Stimulated activated CD8-positive, alpha-beta memory T cell treated with anti-CD3 and anti-CD28 coated beads, Interleukin-4, amount 100 ng/mL, for 24 hours (primary cell): ENCODE measurements at regions not wholly inside any gene's neighbourhood (a gene's known extent, or its start where the extent isn't known, plus 50 kb on each side); places are given as distances from the start of the nearest gene placed in this dataset.
"Not testable (repeated sequence)": the region's sequence is repeated elsewhere in the genome, so short reads cannot be mapped to it uniquely, and the experiment has no call there.

Source experiments
- DNase-seq: peaks from one replicate; pipeline ENCODE4 v3.0.0-alpha.2; 2020; ENCODE audit warnings: low read depth

DNA sequence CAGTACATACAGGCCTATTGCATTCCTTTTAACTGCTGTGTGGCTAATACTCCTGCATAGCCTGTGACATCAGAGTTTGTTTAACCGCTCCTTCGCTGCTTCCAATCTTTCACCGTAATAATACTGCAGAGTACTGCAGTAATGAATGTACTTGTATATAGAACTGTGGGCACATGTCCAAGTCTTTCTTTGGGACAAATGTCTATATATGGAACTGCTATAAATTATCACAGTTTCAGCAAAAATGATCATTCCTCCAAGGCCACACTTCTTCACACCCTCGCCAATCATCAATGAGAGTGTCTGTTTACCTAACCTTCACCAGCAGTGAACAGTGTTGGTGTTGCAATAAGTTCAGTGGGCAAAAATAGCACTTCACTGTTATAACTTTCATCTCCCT lies 230.4 kb downstream of the SP3 start:
- no peak for DNase-seq

DNA sequence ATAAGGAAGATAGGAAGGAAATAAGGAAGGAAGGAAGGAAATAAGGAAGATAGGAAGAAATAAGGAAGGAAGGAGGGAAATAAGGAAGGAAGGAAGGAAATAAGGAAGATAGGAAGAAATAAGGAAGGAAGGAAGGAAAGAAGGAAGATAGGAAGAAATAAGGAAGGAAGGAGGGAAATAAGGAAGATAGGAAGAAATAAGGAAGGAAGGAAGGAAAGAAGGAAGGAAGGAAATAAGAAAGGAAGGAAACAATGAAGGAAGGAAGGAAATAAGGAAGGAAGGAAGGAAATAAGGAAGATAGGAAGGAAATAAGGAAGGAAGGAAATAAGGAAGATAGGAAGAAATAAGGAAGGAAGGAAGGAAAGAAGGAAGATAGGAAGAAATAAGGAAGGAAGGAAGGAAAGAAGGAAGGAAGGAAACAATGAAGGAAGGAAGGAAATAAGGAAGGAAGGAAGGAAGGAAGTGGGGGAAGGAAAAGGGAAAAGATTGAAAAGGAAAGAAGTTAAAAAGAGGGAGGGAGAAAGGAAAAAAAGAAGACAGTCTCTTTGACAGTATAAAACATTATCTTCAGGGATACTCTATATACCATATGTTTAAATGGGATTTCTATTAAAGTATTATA lies 227.1 kb downstream of the SP3 start:
- DNase-seq = not testable (repeated sequence)

DNA sequence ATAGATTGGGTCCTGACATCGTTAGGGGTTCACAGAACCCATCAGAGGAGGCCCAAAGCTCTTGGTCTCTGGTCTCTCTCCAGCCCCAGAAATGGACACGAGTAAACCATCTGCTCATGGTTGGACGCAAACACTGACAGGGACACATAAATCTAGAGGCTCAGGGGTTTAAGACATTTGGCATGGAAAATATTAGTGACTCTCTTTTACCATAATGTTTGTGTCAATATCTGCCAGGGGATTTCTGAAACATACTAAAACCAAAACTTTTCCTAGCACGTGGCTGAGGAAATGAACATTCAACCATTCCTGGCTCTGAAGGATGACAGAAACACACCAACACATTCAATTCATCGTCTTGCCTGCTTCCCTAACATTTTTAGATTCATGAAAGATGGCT lies 226.2 kb downstream of the SP3 start:
- DNase-seq = no peak

DNA sequence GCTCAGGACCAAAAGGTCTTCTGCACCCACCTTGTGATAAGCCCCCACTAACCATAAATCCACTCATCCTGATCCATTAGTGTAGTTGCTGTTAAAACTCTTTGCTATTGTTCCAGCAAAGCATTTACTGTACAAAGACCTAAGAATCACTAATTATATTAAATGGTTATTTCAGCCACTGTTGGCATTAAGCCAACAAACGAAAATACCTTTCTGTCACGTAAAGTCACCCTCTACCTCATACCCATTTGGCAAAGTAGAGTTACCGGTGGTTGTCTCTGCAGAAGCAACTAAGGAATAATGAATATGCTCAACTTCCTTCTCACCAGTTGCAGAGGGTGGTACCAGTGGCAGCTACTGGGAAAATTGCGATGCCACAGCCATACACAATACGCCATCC lies 224.5 kb downstream of the SP3 start:
- DNase-seq = no peak

DNA sequence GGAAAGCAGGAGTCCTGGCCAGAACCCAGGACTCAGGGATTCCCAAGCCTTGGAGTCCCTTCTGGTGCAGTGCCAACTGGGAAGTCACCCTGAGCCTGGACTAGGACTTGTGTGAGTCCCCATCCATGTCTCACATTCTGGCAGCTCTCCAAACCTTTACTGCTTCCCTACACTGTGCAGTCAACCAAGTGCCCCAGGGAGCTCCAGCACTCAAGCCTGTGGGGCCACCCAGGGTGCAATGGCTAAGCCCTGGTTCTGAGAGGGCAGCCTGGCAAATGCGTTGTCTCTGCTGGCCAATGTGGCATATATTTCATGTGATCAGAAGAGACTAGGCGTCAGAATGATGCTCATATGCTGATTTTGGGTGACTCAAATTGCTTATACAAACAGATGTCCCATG lies 223.4 kb downstream of the SP3 start:
- DNase-seq = no peak

DNA sequence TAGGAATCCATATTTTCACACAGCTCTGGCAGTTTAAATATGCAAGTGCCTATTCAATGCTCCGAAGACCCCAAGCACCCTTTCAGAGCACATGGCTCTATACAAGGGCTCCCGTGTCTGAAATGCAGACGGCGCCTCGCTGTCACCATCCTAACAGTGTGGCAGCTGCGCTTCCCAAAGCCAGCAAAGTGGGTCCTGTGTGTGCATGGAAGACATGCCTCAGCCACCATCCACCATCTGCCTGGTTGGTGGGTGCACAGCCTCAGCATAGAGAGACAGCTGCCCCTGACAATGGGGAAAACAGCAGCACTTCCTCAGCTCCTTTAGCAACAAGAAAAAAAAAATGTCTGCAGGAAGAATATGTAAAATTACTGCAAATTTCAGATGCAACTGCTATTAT lies 218.1 kb downstream of the SP3 start:
- DNase-seq = no peak

DNA sequence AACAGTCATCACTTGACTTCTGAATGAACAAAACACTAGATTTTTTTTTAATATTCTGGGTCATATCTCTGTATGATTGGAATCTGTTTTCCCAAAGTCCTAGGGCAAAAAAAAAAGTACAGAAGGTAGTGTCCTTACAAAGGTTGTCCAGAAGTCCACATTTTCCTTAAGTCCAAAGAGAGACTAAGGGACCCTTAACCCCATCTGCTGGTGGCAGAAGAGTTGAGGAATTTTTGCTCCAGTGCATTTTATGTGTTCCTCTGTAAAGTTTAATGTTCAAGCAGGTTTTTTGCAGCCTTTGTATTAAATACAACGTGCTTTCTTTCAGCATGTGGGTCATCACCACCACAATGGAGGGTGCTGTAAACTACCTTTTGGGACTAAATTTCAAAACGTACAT lies 215.9 kb downstream of the SP3 start:
- no peak for DNase-seq

DNA sequence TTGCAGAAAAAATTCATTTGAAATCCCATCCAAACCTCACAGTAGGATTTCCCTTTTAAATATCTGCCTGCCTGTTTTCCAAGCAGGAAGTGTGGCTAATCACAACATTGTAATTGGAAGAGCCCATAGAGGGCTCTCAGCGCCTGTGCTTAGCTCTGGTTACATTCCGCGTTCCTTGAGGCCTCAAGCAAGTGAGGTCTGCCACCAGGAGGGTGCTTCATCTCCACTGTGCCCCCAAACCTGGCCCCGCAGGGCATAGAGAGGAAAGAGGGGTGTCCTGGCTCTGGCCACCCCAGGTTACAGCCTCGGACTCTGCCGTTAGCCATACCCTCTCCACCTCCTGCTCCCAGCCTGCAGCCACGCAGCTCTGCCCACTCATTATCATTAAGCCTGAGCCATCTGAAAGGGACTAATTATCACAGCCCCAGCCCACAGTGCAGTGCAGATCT lies 214.8 kb downstream of the SP3 start:
- no peak for DNase-seq

DNA sequence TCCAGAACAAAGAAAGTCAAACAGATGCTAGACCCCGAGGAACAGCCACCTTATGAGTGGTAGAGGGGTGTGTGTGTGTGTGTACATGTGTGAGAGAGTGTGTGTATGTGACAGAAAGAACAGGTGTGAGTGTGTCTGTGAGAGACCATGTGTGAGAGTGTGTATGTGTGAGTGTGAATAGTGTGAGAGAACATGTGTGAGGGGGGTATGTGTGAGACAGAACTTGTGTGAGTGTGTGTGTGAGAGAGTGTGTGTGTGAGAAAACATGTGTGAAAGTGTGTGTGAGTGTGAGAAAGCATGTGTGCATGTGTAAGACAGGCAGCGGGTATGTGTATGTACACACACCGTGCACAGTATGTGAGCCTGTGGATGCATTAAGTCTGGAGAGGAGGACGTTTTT lies 214.3 kb downstream of the SP3 start:
- DNase-seq = no peak

DNA sequence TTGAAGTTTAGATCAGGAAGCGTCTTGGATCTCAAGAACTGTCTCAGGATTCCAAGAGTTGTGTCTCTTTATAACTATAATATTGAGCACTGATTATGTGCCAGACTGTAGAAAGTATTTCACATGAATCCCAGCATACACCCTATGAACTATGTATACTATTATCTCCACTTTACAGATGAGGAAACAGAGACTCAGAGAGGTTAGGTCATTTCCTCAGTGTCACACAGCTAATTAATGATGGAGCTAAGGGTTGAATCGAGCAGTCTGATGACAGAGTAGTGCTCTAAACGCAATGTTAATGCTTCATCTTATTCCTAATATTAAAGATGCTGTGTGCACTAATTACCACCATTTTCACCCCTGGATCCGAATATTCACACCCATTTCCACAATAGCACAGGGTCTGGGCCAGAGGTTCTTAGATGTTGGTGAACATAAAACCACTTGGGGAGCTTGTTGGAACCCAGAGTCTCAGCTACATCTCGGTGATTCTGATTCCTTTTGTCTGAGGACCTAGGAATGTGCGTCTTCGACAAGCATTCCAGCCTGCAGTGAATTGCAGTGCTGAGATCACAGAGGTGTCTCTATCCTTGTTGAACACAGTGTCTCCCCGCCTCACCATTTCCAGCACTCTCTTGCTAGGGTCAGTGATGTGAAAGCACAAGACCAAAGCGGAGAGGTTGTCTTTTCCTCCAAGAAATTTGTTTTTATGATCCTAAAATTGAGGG lies 213.8 kb downstream of the SP3 start:
- no peak for DNase-seq

DNA sequence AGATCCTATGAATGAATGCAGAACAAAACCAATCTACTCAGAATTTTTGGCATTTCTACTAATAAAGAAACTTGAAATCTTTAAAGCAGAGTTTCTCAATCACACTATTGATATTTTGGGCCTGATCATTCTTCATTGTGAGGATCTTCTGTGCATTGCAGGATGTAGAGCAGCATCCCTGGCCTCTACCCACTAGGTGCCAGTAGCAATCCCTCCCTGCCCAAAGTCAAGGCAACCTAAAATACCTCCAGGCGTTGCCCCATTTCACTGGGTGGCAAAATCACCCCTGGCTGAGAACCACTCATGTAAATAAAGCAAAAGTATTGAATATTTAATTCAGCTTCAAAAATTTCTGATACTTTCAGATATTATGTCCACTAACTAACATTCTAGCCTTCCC lies 213.0 kb downstream of the SP3 start:
- no peak for DNase-seq

DNA sequence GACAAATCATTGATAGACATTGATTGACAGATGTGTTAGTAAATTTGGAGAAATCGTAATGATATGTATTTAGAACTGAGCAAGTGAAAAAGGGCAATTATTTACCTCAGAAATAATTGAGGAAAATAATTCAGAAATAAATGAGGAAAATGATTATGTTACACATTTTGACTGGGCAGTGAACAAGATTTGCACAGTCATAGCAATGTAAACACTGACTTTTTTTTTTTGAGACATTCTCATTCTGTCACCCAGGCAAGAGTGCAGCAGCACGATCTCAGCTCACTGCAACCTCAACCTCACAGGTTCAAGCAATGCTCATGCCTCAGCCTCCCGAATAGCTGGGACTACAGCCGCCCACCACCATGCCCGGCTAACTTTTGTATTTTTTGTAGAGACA lies 211.7 kb downstream of the SP3 start:
- DNase-seq = no peak

DNA sequence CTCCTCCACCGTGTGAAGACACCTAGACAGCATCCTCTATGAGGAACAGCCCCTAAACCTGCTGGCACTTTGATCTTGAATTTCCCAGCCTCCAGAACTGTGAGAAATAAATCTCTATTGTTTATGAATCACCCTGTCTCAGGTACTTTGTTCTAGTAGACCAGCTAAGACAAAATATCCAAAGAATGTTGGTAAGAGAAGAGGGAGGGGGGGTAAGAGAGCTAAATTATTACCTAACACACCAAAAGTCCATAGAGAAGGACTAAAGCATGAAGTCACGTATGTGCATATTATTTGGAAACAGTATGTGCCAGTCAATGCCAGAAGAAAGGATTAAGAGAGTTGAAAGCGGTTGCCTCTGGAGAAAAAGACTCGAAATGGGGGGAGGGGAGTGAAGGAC lies 211.0 kb downstream of the SP3 start:
- no peak for DNase-seq

DNA sequence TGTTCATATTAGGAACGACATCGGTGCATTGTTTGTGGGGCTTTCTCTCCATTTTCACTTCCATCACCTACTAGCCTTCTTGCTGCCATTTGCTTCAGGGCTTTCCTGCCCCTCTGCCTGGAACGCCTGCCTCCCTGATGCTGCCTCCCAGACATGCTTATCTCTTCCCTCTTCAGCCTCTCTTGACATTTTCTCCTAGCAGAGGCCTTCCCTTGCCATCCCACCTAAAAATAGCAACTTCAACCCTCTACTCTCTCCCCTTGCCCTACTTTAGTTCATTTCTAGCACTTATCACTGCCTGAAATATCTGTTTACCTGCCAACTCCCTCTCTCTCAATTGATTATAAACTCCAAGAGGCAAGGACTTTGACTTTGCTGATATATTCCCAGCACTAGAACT lies 210.3 kb downstream of the SP3 start:
- no peak for DNase-seq

DNA sequence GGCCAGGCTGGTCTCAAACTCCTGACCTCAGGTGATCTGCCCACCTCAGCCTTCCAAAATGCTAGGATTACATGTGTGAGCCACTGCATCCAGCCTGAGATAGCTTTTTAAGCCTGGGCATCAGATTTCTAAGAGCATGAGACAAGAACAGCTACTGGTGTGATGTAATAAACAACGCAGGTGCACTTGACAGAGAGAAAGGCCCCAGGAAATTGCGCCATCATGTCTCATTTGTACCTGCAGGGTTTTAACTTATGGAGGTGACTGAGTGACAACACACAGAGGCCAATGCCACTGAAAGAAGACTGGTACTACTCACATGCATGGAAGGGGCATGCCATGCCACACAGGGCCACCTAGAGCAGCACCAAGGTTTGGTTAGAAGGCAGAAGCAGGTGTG lies 209.4 kb downstream of the SP3 start:
- no peak for DNase-seq

DNA sequence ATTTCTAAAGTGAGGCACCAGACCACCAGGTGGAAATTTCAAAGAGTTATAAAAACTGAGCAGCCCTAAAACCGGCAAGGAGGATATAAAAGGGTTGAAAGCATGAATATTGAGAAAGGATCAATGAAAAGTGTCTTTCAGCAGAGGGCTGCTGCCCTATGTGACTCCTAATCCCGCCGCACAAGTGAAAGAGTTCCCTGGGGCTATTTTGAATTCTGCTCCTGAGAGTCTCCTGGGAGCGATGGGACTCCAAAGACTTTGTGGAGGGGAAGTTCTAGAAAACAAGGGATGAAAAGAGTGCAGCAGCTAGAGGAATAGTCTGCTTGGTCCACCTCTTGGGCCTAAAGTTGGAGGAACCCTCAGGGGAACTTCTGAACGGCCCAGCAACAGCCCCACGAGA lies 205.2 kb downstream of the SP3 start:
- DNase-seq = no peak

DNA sequence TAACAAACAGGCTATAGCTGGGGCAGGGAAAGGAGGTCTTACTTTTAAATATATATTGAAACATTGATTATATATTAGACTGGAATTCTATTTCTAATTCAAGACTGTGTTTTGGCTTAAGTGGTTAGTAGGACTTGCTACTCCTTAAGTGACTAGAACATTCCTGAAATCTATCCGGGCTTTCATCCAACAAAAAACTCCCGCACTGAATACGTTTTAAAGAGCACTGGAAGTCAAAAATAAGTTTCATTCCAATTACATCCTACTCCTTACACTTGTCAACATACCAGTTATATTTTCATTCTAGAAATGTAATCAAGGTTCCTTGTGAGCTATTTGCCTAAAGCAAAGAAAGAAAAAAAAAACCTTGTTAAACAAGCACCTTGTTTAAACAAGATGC lies 204.6 kb downstream of the SP3 start:
- no peak for DNase-seq

DNA sequence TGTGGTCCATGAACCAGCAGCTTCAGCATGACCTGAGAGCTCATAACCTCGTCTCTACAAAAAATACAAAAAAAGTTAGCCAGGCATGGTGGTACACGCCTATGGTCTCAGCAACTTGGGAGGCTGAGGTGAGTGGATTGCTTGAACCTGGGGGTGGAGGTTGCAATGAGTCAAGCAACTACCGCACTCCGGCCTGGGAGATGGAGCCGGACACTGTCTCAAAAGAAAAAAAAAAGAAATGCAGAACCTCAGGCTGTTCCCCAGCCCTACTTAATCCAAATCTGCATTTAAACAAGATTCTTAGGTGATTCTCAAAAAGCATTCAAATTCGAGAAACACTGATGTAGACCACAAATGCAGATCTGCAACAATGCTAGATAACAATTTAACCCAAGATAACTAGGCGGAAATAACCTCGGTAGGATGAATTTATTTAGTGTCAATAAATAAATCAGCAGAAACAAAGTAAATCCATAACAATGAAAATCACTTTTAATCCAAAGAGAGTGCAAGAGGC lies 203.5 kb downstream of the SP3 start:
- no peak for DNase-seq

DNA sequence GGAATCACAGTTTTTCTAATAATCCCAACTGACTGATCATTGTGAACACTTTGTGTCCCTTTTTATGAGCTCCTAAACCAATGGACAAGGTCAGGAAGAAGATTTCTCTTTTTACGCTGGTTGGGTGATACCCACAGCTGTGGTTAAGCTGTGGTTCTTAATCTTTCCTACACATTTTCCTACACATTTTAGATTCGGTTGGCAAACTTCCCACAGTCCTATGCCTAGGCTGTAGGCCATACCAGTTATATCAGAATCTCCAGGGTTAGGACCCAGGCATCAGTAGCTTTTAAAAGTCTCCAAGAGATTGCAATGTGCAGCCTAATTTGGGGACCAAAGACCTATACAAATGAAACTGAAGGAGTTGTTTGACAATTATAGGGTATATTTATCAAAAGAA lies 203.0 kb downstream of the SP3 start:
- no peak for DNase-seq

DNA sequence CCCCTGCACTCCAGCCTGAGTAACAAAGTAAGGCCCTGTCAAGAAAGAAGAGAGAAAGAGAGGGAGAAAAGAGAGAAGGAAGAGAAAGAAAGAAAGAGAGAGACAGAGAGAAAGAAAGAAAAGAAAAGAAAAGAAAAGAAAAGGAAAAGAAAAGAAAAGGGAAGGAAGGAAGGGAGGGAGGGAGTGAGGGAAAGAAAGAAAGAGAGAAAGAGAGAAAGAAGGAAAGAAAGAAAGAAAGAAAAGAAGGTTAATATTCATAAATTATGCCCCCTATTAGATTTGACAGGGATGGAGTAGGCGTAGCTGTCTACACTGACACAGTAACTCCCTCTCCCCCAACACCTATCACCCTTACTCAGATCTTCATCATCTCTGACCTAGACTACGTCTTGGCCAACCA lies 202.3 kb downstream of the SP3 start:
- DNase-seq = no peak

DNA sequence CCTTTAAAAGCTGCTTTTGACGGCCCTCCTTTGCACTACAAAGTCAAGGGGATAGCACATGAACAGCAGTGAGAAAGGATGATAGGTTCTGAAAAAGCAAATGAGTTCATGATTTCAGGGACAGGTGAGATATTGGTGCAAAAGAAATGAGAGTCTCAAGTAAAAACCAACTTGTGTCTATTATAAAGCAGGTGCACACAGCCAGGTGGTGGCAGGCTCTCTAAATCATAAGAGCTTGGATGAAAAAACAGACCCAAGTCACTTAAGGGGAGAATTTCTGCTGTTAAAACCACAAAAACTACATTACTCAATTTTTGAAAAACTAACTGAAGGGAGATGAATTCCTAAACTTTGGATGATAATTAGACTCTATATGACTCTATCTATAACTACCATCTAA lies 201.5 kb downstream of the SP3 start:
- no peak for DNase-seq

DNA sequence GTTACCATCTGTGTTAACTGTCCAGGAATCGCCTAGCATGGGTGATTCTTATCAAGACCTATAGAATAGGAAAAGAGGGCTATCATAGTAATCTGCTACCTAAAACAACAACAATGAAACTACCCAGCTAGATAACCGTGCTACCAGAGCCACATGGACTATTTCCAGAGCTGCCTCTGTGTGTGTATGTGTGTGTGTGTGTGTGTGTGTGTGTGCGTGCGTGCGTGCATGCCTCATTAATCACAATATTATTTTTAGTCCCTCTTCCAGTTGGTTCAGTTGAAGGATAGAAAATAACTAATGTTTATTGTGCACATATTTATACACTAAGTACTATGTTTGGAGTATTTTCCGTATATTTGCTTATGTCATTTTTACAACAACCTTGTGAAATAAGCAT lies 201.1 kb downstream of the SP3 start:
- DNase-seq = no peak

DNA sequence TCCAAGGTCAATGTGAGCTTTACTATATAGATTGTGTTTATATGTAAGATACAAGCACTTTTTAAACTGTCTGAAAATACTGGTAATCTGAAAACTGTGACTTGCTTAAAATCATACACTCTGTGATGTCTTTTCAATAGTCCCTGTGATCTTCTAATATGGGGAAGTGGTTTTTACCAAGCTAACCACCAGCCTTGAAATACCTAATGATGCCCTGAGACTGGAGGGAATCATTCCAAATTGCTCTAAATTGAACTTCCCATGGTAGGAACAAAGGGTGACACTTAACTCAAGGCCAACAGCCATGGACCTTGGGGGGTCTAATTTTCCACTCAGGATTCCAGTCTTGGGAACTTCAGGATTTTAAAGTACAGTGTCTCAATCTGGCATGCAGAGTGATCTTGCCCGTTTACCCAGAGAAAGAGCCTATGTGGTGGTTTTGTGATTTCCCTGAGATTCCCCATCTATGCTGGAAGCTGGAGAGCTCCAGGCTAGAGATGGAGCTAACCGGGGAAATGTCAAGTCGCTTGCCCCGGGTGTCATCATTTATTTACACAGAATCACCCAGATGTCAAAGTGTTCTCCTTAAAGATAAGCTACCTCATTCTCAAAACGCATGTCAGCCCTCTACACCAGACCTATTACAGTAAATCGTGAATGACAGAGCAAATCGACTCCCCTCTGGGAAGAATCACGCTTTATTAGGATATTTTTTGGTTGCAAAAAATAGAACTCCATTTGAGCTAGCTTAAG lies 198.5 kb downstream of the SP3 start:
- DNase-seq = no peak
